ENCODE measurements at regions not wholly inside any gene's neighbourhood (a gene's known extent, or its start where the extent isn't known, plus 50 kb on each side); places are given as distances from the start of the nearest gene placed in this dataset.

DNA sequence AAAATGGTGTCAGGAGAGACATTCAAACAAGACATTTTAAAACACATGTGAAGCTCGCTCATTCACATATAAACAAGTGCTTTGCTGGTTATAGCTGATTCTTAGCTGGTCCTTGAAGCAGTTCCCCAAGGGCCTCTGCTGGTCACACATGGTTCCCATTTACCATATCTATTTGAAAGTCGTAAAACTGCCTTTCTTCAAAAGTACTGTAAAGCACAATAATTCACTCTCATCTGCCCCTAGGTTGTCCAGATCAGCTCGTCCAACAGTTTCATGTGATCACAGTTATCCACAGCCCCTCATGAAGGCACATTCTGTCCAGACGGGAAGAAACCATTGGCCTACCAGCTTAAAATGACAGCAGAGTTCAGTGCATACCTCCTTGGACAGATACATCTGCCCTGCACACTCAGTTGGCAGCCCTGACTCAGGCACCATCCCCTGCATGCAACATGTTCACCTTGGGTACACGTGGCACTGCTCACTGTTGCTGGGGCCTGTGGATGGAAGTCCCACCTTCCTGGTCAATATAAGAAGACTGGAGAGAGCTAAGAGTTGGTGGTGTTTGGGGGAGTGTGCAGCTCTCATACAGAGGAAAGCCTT is 108.0 kb upstream of the HAAO start:
- CTCF ChIA-PET = interaction anchor here (0.6 to 1.1 kb wide), 2 partner anchors 72 to 146 kb away, joined by 3 to 4 read pairs; no protein-coding TSS in a partner anchor
- TF ChIP-seq, protein P1, sequence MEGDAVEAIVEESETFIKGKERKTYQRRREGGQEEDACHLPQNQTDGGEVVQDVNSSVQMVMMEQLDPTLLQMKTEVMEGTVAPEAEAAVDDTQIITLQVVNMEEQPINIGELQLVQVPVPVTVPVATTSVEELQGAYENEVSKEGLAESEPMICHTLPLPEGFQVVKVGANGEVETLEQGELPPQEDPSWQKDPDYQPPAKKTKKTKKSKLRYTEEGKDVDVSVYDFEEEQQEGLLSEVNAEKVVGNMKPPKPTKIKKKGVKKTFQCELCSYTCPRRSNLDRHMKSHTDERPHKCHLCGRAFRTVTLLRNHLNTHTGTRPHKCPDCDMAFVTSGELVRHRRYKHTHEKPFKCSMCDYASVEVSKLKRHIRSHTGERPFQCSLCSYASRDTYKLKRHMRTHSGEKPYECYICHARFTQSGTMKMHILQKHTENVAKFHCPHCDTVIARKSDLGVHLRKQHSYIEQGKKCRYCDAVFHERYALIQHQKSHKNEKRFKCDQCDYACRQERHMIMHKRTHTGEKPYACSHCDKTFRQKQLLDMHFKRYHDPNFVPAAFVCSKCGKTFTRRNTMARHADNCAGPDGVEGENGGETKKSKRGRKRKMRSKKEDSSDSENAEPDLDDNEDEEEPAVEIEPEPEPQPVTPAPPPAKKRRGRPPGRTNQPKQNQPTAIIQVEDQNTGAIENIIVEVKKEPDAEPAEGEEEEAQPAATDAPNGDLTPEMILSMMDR (conservative IDR thresholded peaks at IDR 0.05; ENCODE audit: low read depth) = no peak
- no peak overlapping the region for H3K27ac ChIP-seq
- POLR2A ChIA-PET (ENCODE audit: low non-redundant PET) = no interaction called here
- DNase-seq (ENCODE audit: low spot score) = no peak

DNA sequence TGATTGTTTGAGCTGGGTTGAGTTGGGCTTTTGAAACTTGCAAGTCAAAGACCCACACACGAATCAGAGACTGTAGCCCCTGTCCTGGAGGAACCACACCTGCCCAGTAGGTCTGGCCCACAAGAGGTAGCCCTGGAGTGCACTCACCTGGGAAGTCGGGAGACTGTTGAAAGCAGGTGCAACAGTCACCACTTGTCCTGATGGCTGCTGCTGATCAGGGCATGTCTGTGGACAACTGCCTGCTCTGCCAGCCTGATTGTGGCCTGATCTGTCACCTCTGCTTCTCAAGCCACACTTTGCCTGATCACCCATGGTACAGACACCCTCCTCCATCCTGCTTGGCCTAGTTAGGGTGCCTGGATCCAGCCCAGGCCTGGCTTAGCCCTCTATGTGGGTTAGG is 105.0 kb upstream of the HAAO start:
- ChIA-PET POLR2A (ENCODE audit: low non-redundant PET) (no interaction called here), CTCF (no interaction called here)
- H3K27ac ChIP-seq = peak overlapping the region; percentile 88
- TF ChIP-seq, protein P1 (conservative IDR thresholded peaks at IDR 0.05; ENCODE audit: low read depth) = no peak
- no peak for DNase-seq (ENCODE audit: low spot score)

- ChIA-PET CTCF (no interaction called here), POLR2A (ENCODE audit: low non-redundant PET) (no interaction called here)
- DNase-seq (ENCODE audit: low spot score) = no peak
- H3K27ac ChIP-seq = peak overlapping the region; percentile 88
- TF ChIP-seq, protein P1 (conservative IDR thresholded peaks at IDR 0.05; ENCODE audit: low read depth) = no peak
Observed at GRCh38 chr2:42895791-42896135, 103.4 kb upstream of the HAAO start.

DNA sequence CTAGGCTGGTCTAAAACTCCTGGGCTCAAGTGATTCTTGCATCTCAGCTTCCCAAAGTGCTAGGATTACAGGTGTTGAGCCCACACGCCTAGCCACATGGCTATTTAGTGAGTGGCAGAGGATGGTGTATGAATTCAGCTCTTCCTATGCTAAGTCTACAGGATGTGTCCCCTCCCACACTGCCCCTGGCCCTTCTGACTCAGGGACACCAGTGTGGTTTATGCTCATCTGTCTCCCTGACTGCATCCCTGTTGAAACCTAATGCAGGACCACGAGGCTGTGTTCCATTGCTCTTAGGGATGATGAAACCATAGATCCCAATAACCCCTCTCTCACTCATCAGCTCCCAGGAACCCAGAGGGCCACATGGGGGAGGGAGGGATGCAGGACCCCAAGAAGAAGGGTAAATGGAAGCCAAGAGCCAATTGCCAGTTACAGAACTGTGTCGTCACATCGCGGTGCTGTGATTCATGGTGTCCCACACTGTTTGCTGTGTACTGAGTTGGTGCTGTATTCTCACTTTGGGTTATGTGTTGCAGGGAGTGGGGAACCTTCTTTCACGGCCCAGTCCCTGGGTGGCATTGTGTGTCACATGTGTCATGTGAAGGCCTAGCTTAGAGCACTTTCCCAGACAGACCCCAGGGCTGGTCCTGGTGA is 102.9 kb upstream of the HAAO start:
- POLR2A ChIA-PET (ENCODE audit: low non-redundant PET) = no interaction called here
- peak overlapping the region; percentile 88 for H3K27ac ChIP-seq
- DNase-seq (ENCODE audit: low spot score) = no peak
- CTCF ChIA-PET = interaction anchor here (0.8 kb wide), 1 partner anchor 12 kb away, joined by 3 read pairs; no protein-coding TSS in a partner anchor
- TF ChIP-seq, protein P1 (conservative IDR thresholded peaks at IDR 0.05; ENCODE audit: low read depth) = no peak

- CTCF ChIA-PET = interaction anchor here (0.5 to 1.0 kb wide), 2 partner anchors 13 to 365 kb away, joined by 3 to 4 read pairs; no protein-coding TSS in a partner anchor
- no peak for DNase-seq (ENCODE audit: low spot score)
- no peak overlapping the region for H3K27ac ChIP-seq
- POLR2A ChIA-PET (ENCODE audit: low non-redundant PET) = no interaction called here
- TF ChIP-seq, protein P1 (conservative IDR thresholded peaks at IDR 0.05; ENCODE audit: low read depth) = no peak
Observed at GRCh38 chr2:42893047-42893758, 100.8 kb upstream of the HAAO start.

GRCh38 chr2:42890791-42891355 is 98.5 kb upstream of the HAAO start:
- POLR2A ChIA-PET (ENCODE audit: low non-redundant PET) = no interaction called here
- TF ChIP-seq, protein P1 (conservative IDR thresholded peaks at IDR 0.05; ENCODE audit: low read depth) = no peak
- H3K27ac ChIP-seq = no peak overlapping the region
- CTCF ChIA-PET = interaction anchor here (0.6 kb wide), 1 partner anchor 32 kb away, joined by 3 read pairs; no protein-coding TSS in a partner anchor
- DNase-seq (ENCODE audit: low spot score) = no peak

Measured in RWPE1 (cell line).